ENCODE measurements at regions not wholly inside any gene's neighbourhood (a gene's known extent, or its start where the extent isn't known, plus 50 kb on each side); places are given as distances from the start of the nearest gene placed in this dataset.

GRCh38 chr14:60357551-60358149, 108.6 kb downstream of the PPM1A start:
- no peak overlapping the region for H3K27ac Mint-ChIP-seq (ENCODE audit: unreplicated experiment)
- no peaks in the 10 kb centered on the region for H3K36me3 Mint-ChIP-seq (ENCODE audit: low read depth, unreplicated experiment)
- no peaks in the 10 kb centered on the region for H3K4me1 ChIP-seq (ENCODE audit: insufficient read depth, low read length)
- no peak for FAIRE-seq
- no peaks in the 10 kb centered on the region for H3K9me3 ChIP-seq (ENCODE audit: insufficient read depth, low read depth, low read length)
- no peak overlapping the region for H3K4me3 Mint-ChIP-seq (ENCODE audit: unreplicated experiment)
- H3K4me3 ChIP-seq (ENCODE audit: insufficient read depth, low read depth, low read length): no peak overlapping the region
- H3K9ac ChIP-seq (ENCODE audit: low read length): no peak overlapping the region
- no peak overlapping the region for H3K4me2 ChIP-seq (ENCODE audit: low read length)
- no peaks in the 10 kb centered on the region for H3K27me3 ChIP-seq (ENCODE audit: insufficient read depth, low read length)
- no peaks in the 10 kb centered on the region for H3K4me1 Mint-ChIP-seq (ENCODE audit: low read depth, unreplicated experiment)
- no peaks in the 10 kb centered on the region for H3K9me3 Mint-ChIP-seq (ENCODE audit: unreplicated experiment)
- no peak for DNase-seq (ENCODE audit: low read depth)
- H3K36me3 ChIP-seq (ENCODE audit: insufficient read depth, low read length): no peaks in the 10 kb centered on the region
- no peak for TF ChIP-seq EZH2 (IDR thresholded peaks at IDR 0.05; ENCODE audit: insufficient read depth, low read length)
- TF ChIP-seq CTCF (IDR thresholded peaks at IDR 0.05; ENCODE audit: insufficient read depth, low read depth, low read length): no peak
- no peak overlapping the region for H3K27ac ChIP-seq (ENCODE audit: low read depth, low read length)
- H3K27me3 Mint-ChIP-seq (ENCODE audit: low read depth, unreplicated experiment): peaks cover 2% of the 10 kb centered on the region
- H3K79me2 ChIP-seq (ENCODE audit: insufficient read depth, low read length): no peaks in the 10 kb centered on the region
- H4K20me1 ChIP-seq (ENCODE audit: insufficient read depth, low read length): no peaks in the 10 kb centered on the region
- H2AFZ ChIP-seq (ENCODE audit: low read depth, low read length): no peak overlapping the region

GRCh38 chr14:60363275-60363674, 114.3 kb downstream of the PPM1A start:
- H3K79me2 ChIP-seq (ENCODE audit: insufficient read depth, low read length): no peaks in the 10 kb centered on the region

More at GRCh38 chr14:60363275-60363674, 114.3 kb downstream of the PPM1A start:
- Histone ChIP-seq H3K9ac (ENCODE audit: low read length) (no peak overlapping the region), H3K27me3 (ENCODE audit: insufficient read depth, low read length) (peaks cover 2% of the 10 kb centered on the region), H3K4me3 (ENCODE audit: insufficient read depth, low read depth, low read length) (no peak overlapping the region), H3K36me3 (ENCODE audit: insufficient read depth, low read length) (no peaks in the 10 kb centered on the region), H4K20me1 (ENCODE audit: insufficient read depth, low read length) (no peaks in the 10 kb centered on the region), H3K4me1 (ENCODE audit: insufficient read depth, low read length) (no peaks in the 10 kb centered on the region), H2AFZ (ENCODE audit: low read depth, low read length) (no peak overlapping the region), H3K9me3 (ENCODE audit: insufficient read depth, low read depth, low read length) (no peaks in the 10 kb centered on the region), H3K27ac (ENCODE audit: low read depth, low read length) (no peak overlapping the region), H3K4me2 (ENCODE audit: low read length) (no peak overlapping the region)
- no peak overlapping the region for H3K27ac Mint-ChIP-seq (ENCODE audit: unreplicated experiment)
- DNase-seq (ENCODE audit: low read depth): no peak
- H3K27me3 Mint-ChIP-seq (ENCODE audit: low read depth, unreplicated experiment): no peaks in the 10 kb centered on the region
- no peaks in the 10 kb centered on the region for H3K9me3 Mint-ChIP-seq (ENCODE audit: unreplicated experiment)
- H3K4me3 Mint-ChIP-seq (ENCODE audit: unreplicated experiment): no peak overlapping the region
- no peaks in the 10 kb centered on the region for H3K4me1 Mint-ChIP-seq (ENCODE audit: low read depth, unreplicated experiment)
- H3K36me3 Mint-ChIP-seq (ENCODE audit: low read depth, unreplicated experiment): no peaks in the 10 kb centered on the region
- TF ChIP-seq CTCF (IDR thresholded peaks at IDR 0.05; ENCODE audit: insufficient read depth, low read depth, low read length): no peak
- TF ChIP-seq EZH2 (IDR thresholded peaks at IDR 0.05; ENCODE audit: insufficient read depth, low read length): no peak
- FAIRE-seq: no peak
